ENCODE measurements at regions not wholly inside any gene's neighbourhood (a gene's known extent, or its start where the extent isn't known, plus 50 kb on each side); places are given as distances from the start of the nearest gene placed in this dataset.

GRCh38 chr5:37902323-37902722, 62.5 kb upstream of the GDNF start:
- no peak for DNase-seq (ENCODE audit: low spot score in 2 of 2)
- Histone ChIP-seq H3K36me3 (no peaks in the 10 kb centered on the region), H3K4me3 (no peak overlapping the region), H3K4me1 (no peaks in the 10 kb centered on the region), H3K27ac (no peak overlapping the region), H3K9me3 (no peaks in the 10 kb centered on the region), H3K27me3 (no peaks in the 10 kb centered on the region)
- intact Hi-C loops (cut with DNase I; ENCODE audit: low total_unique reads), result no loop called here
- TF ChIP-seq POLR2AphosphoS5 (IDR thresholded peaks at IDR 0.05) (no peak), POLR2A (IDR thresholded peaks at IDR 0.05) (no peak)
- TF ChIP-seq, protein P1, sequence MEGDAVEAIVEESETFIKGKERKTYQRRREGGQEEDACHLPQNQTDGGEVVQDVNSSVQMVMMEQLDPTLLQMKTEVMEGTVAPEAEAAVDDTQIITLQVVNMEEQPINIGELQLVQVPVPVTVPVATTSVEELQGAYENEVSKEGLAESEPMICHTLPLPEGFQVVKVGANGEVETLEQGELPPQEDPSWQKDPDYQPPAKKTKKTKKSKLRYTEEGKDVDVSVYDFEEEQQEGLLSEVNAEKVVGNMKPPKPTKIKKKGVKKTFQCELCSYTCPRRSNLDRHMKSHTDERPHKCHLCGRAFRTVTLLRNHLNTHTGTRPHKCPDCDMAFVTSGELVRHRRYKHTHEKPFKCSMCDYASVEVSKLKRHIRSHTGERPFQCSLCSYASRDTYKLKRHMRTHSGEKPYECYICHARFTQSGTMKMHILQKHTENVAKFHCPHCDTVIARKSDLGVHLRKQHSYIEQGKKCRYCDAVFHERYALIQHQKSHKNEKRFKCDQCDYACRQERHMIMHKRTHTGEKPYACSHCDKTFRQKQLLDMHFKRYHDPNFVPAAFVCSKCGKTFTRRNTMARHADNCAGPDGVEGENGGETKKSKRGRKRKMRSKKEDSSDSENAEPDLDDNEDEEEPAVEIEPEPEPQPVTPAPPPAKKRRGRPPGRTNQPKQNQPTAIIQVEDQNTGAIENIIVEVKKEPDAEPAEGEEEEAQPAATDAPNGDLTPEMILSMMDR (IDR thresholded peaks at IDR 0.05), result no peak

GRCh38 chr5:37900692-37901091, 60.9 kb upstream of the GDNF start:
- Histone ChIP-seq H3K4me1 (no peaks in the 10 kb centered on the region), H3K36me3 (no peaks in the 10 kb centered on the region), H3K27ac (no peak overlapping the region), H3K9me3 (no peaks in the 10 kb centered on the region), H3K4me3 (no peak overlapping the region), H3K27me3 (no peaks in the 10 kb centered on the region)
- DNase-seq (ENCODE audit: low spot score in 2 of 2), result no peak
- intact Hi-C loops (cut with DNase I; ENCODE audit: low total_unique reads), result no loop called here
- TF ChIP-seq POLR2AphosphoS5 (IDR thresholded peaks at IDR 0.05) (no peak), POLR2A (IDR thresholded peaks at IDR 0.05) (no peak)
- TF ChIP-seq, protein P1 (IDR thresholded peaks at IDR 0.05), result no peak

- DNase-seq (ENCODE audit: low spot score in 2 of 2), result no peak
- Histone ChIP-seq H3K27me3 (no peaks in the 10 kb centered on the region), H3K36me3 (no peaks in the 10 kb centered on the region), H3K4me1 (no peaks in the 10 kb centered on the region), H3K27ac (no peak overlapping the region), H3K4me3 (no peak overlapping the region), H3K9me3 (no peaks in the 10 kb centered on the region)
- TF ChIP-seq POLR2AphosphoS5 (IDR thresholded peaks at IDR 0.05) (no peak), POLR2A (IDR thresholded peaks at IDR 0.05) (no peak)
- TF ChIP-seq, protein P1 (IDR thresholded peaks at IDR 0.05), result no peak
- intact Hi-C loops (cut with DNase I; ENCODE audit: low total_unique reads), result no loop called here
Measured at GRCh38 chr5:37899037-37899436, 59.2 kb upstream of the GDNF start.

DNA sequence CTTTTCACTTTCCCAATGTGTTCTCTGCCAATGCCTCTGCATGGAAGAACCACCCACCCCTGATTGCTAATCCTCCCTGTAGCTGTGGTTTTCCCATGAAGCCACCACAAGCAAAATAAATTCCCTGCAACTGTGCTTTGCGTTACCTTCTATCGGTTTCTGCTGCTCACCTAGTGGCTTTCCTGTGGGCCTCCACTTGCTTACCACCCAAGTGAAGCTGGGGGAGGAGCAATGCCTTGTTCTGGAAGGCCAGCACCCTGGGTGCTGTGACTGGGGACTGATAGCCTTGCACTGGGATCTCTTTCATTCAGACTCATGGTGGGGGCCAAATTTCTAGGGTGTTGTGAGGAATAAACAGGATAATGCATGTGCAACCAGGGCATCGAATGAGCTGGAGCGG, 56.3 kb upstream of the GDNF start:
- Histone ChIP-seq H3K27me3 (no peaks in the 10 kb centered on the region), H3K36me3 (no peaks in the 10 kb centered on the region), H3K27ac (no peak overlapping the region), H3K9me3 (no peaks in the 10 kb centered on the region), H3K4me1 (no peaks in the 10 kb centered on the region), H3K4me3 (no peak overlapping the region)
- intact Hi-C loops (cut with DNase I; ENCODE audit: low total_unique reads), result no loop called here
- DNase-seq (ENCODE audit: low spot score in 2 of 2), result no peak
- TF ChIP-seq, protein P1 (IDR thresholded peaks at IDR 0.05), result no peak
- TF ChIP-seq POLR2A (IDR thresholded peaks at IDR 0.05), result no peak

DNA sequence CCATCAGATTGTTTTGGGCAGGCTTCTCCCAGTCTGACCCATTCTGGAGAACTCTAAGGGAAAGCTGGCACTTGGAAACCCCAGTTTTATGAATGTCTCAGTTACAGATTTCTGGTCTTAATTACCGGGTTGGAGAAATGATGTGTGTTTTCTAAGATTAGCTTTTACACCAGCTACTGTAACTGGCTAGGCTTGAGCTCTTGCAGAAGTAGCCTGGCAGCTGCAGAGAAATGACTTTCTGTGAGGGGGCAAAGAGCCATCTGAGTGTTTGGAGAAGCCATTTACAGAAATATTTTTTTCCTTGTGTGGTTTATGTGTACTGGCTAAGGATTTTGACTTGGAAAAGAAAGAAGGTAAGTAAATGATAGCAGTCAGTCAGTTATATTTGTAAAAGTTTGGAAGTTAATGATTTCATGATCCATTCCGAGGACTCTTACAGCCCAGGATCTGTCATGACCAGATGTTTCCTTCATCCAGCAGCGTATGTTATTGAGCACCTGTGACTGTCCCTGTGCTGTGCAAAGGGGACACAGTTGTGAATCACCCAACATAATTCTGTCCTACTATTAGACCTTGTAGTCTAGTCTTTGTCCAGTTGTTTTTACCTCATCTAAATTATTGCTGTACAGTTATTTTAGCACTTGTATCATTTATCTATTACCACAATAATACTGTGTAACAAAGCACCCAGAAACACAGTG, 53.7 kb upstream of the GDNF start:
- Histone ChIP-seq H3K36me3 (no peaks in the 10 kb centered on the region), H3K27me3 (no peaks in the 10 kb centered on the region), H3K27ac (no peak overlapping the region), H3K9me3 (no peaks in the 10 kb centered on the region), H3K4me3 (no peak overlapping the region), H3K4me1 (no peaks in the 10 kb centered on the region)
- no peak for DNase-seq (ENCODE audit: low spot score in 2 of 2)
- intact Hi-C loops (cut with DNase I; ENCODE audit: low total_unique reads), result no loop called here
- no peak for TF ChIP-seq POLR2A (IDR thresholded peaks at IDR 0.05)
- TF ChIP-seq, protein P1 (IDR thresholded peaks at IDR 0.05), result no peak
- TF ChIP-seq POLR2AphosphoS5 (IDR thresholded peaks at IDR 0.05), result no peak

Data from breast epithelium (tissue), 4 donors.